ENCODE measurements at regions not wholly inside any gene's neighbourhood (a gene's known extent, or its start where the extent isn't known, plus 50 kb on each side); places are given as distances from the start of the nearest gene placed in this dataset.

- no peak for DNase-seq (ENCODE audit: low read depth in 2 of 2)
- no peak overlapping the region for H3K4me3 ChIP-seq (replicated peaks in 1 of 2; ENCODE audit: low read depth in 2 of 2, low read length in 2 of 2)
- no peak for TF ChIP-seq CTCF (IDR thresholded peaks at IDR 0.05; ENCODE audit: low read depth, low read length)
Observed at GRCh38 chr2:116832148-116832547, 982.3 kb upstream of the DDX18 start.

- no peak for TF ChIP-seq CTCF (IDR thresholded peaks at IDR 0.05; ENCODE audit: low read depth, low read length)
- no peak for DNase-seq (ENCODE audit: low read depth in 2 of 2)
- no peak overlapping the region for H3K4me3 ChIP-seq (replicated peaks in 1 of 2; ENCODE audit: low read depth in 2 of 2, low read length in 2 of 2)
Observed at GRCh38 chr2:116833052-116833451, 981.4 kb upstream of the DDX18 start.

GRCh38 chr2:116842164-116842563 lies 972.3 kb upstream of the DDX18 start:
- DNase-seq (ENCODE audit: low read depth in 2 of 2): no peak
- TF ChIP-seq CTCF (IDR thresholded peaks at IDR 0.05; ENCODE audit: low read depth, low read length): no peak
- no peak overlapping the region for H3K4me3 ChIP-seq (replicated peaks in 1 of 2; ENCODE audit: low read depth in 2 of 2, low read length in 2 of 2)

GRCh38 chr2:116859708-116860107 lies 954.8 kb upstream of the DDX18 start:
- TF ChIP-seq CTCF (IDR thresholded peaks at IDR 0.05; ENCODE audit: low read depth, low read length): no peak
- no peak overlapping the region for H3K4me3 ChIP-seq (replicated peaks in 1 of 2; ENCODE audit: low read depth in 2 of 2, low read length in 2 of 2)
- no peak for DNase-seq (ENCODE audit: low read depth in 2 of 2)

GRCh38 chr2:116874021-116874420 lies 940.5 kb upstream of the DDX18 start:
- no peak for DNase-seq (ENCODE audit: low read depth in 2 of 2)
- no peak overlapping the region for H3K4me3 ChIP-seq (replicated peaks in 1 of 2; ENCODE audit: low read depth in 2 of 2, low read length in 2 of 2)
- TF ChIP-seq CTCF (IDR thresholded peaks at IDR 0.05; ENCODE audit: low read depth, low read length): no peak

GRCh38 chr2:116877274-116877673 lies 937.2 kb upstream of the DDX18 start:
- no peak overlapping the region for H3K4me3 ChIP-seq (replicated peaks in 1 of 2; ENCODE audit: low read depth in 2 of 2, low read length in 2 of 2)
- no peak for DNase-seq (ENCODE audit: low read depth in 2 of 2)
- TF ChIP-seq CTCF (IDR thresholded peaks at IDR 0.05; ENCODE audit: low read depth, low read length): no peak

GRCh38 chr2:116877944-116878343 lies 936.5 kb upstream of the DDX18 start:
- TF ChIP-seq CTCF (IDR thresholded peaks at IDR 0.05; ENCODE audit: low read depth, low read length): no peak
- DNase-seq (ENCODE audit: low read depth in 2 of 2): no peak
- no peak overlapping the region for H3K4me3 ChIP-seq (replicated peaks in 1 of 2; ENCODE audit: low read depth in 2 of 2, low read length in 2 of 2)

Measured in cardiac fibroblast (primary cell).